Tibial nerve (tissue), 3 donors: ENCODE measurements at regions not wholly inside any gene's neighbourhood (a gene's known extent, or its start where the extent isn't known, plus 50 kb on each side); places are given as distances from the start of the nearest gene placed in this dataset.

ENCODE experiments used
- CTCF ChIP-seq, 5 experiments: fragments of 200-600 bp in 3 of 5; fragments of 450-650 bp in 2 of 5; sonication (generic) in 3 of 5; IDR thresholded peaks; one replicate each; pipeline ENCODE4 v1.5.1; 2016 to 2019; ENCODE audit warnings: antibody characterized with exemption in 5 of 5, mild to moderate bottlenecking in 3 of 5, moderate library complexity in 2 of 5
- POLR2A ChIP-seq, 2 donors: fragments of 450-650 bp; IDR thresholded peaks; one replicate each; pipeline ENCODE4 v1.6.1; 2017; ENCODE audit warnings: antibody characterized with exemption in 2 of 2, mild to moderate bottlenecking in 2 of 2, moderate library complexity in 2 of 2

GRCh38 chr14:37901978-37902377, 305.7 kb upstream of the SSTR1 start:
- TF ChIP-seq CTCF (IDR thresholded peaks at IDR 0.05) (no peak), POLR2A (IDR thresholded peaks at IDR 0.05) (no peak)
